ENCODE measurements at regions not wholly inside any gene's neighbourhood (a gene's known extent, or its start where the extent isn't known, plus 50 kb on each side); places are given as distances from the start of the nearest gene placed in this dataset.

DNA sequence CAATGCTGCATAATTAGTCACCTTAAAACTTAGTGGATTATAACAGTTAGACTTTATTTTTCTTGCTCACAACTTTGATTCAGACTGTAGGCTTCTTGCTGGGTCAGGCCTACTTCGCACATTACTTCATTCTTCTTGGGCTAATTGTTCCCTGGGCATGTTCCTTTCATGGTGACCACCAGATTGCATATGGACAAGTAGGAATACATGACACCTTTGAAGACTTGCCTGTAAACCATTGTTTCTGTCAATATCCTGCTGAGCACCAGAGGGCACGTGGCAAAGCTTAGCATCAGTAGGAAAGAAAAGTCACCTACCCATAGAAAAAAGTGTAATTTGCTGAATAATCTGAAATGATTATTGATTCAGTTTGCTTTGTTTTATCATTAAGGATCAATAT lies 54.3 kb upstream of the ROBO1 start:
- DNase-seq: no peak

DNA sequence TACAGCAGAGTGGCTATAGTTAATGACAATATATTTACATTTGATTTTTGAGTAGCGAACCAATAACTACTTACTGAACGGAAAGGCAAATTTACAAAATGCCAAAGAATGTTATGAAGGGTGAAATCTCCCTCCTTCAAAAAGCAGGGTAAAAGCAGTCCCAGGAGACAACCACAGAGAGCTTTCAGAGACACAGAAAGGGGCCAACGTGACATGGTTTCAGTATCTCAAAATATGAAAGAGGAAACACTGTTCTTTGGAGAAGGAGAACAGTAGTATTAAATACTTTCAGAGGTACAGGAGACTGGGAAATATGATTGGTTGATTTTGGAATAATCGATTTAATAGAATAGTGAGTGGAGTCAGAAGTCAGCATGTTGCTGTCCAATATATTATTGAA lies 52.3 kb upstream of the ROBO1 start:
- no peak for DNase-seq

DNA sequence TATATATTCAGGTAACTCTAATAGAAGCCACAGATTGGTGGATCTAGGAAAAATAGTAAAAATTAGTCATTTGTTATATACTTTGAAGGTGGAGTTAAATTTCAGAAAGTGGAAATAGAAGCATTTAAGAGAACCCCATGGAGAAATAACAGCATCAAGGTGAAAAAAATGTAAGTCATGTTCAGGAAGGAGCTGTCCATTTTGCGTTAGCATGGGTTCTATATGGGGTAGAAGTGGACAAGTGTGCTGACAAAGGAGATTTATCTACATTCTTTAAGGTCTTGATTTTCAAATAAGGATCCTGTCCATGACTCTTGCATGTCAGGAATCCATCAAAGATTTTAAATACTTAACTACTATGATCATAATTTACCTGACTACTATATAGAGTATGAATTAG lies 50.2 kb upstream of the ROBO1 start:
- DNase-seq: no peak
